ENCODE measurements at regions not wholly inside any gene's neighbourhood (a gene's known extent, or its start where the extent isn't known, plus 50 kb on each side); places are given as distances from the start of the nearest gene placed in this dataset.

- no peak for TF ChIP-seq ZNF2 (tag by site-specific recombination; IDR thresholded peaks at IDR 0.05)
These were observed 829.6 kb downstream of the KCNA4 start (continued) for GRCh38 chr11:29187215-29187614.

- Histone ChIP-seq H3K4me1 (ENCODE audit: control insufficient read depth, insufficient read depth, low read length) (no peaks in the 10 kb centered on the region), H3K4me3 (ENCODE audit: low read depth, low read length) (no peak overlapping the region), H3K9me3 (ENCODE audit: control insufficient read depth, insufficient read depth, low read depth, low read length) (no peaks in the 10 kb centered on the region), H3K27ac (ENCODE audit: extremely low read depth, low read depth, low read length) (no peak overlapping the region), H3K36me3 (ENCODE audit: control insufficient read depth in 2 of 2, insufficient read depth in 1 of 2, low read length in 2 of 2) (no peaks in the 10 kb centered on the region)
- no peak for TF ChIP-seq ZNF837 (tag by site-specific recombination; IDR thresholded peaks at IDR 0.05)
- TF ChIP-seq ZNF792 (tag by site-specific recombination; IDR thresholded peaks at IDR 0.05): no peak
- TF ChIP-seq ZBTB49 (tag by site-specific recombination; IDR thresholded peaks at IDR 0.05; ENCODE audit: low read depth): no peak
- TF ChIP-seq ZNF707 (tag by site-specific recombination; IDR thresholded peaks at IDR 0.05): no peak
- no peak for TF ChIP-seq ZBTB48 (tag by site-specific recombination; IDR thresholded peaks at IDR 0.05)
- no peak for TF ChIP-seq ZNF843 (tag by site-specific recombination; IDR thresholded peaks at IDR 0.05)
- TF ChIP-seq GLIS2 (tag by site-specific recombination; IDR thresholded peaks at IDR 0.05): no peak
- TF ChIP-seq ZNF654 (tag by site-specific recombination; IDR thresholded peaks at IDR 0.05; ENCODE audit: low read depth): no peak
- no peak for TF ChIP-seq ZNF157 (tag by site-specific recombination; IDR thresholded peaks at IDR 0.05)
- no peak for TF ChIP-seq ZNF423 (tag by site-specific recombination; IDR thresholded peaks at IDR 0.05)
- TF ChIP-seq ZFP37 (tag by site-specific recombination; IDR thresholded peaks at IDR 0.05): no peak
- no peak for TF ChIP-seq ZFP41 (tag by site-specific recombination; IDR thresholded peaks at IDR 0.05; ENCODE audit: borderline replicate concordance)
- TF ChIP-seq ZNF404 (tag by site-specific recombination; IDR thresholded peaks at IDR 0.05): no peak
- no peak for TF ChIP-seq ZNF660 (tag by site-specific recombination; IDR thresholded peaks at IDR 0.05)
- TF ChIP-seq ZBTB26 (tag by site-specific recombination; optimal IDR thresholded peaks at IDR 0.05): no peak
- TF ChIP-seq SP7 (tag by site-specific recombination; IDR thresholded peaks at IDR 0.05): no peak
- ChIA-PET POLR2A (no interaction called here), CTCF (no interaction called here)
These were observed 831.6 kb downstream of the KCNA4 start for GRCh38 chr11:29184939-29185890.

GRCh38 chr11:29183301-29183700, 833.5 kb downstream of the KCNA4 start:
- Histone ChIP-seq H3K4me3 (ENCODE audit: low read depth, low read length) (no peak overlapping the region), H3K36me3 (ENCODE audit: control insufficient read depth in 2 of 2, insufficient read depth in 1 of 2, low read length in 2 of 2) (no peaks in the 10 kb centered on the region), H3K9me3 (ENCODE audit: control insufficient read depth, insufficient read depth, low read depth, low read length) (no peaks in the 10 kb centered on the region), H3K4me1 (ENCODE audit: control insufficient read depth, insufficient read depth, low read length) (no peaks in the 10 kb centered on the region), H3K27ac (ENCODE audit: extremely low read depth, low read depth, low read length) (no peak overlapping the region)
- ChIA-PET POLR2A (no interaction called here), CTCF (no interaction called here)
- no peak for TF ChIP-seq HOXA7 (CRISPR knock-in tag; IDR thresholded peaks at IDR 0.05; ENCODE audit: borderline replicate concordance)
- no peak for TF ChIP-seq ZNF654 (tag by site-specific recombination; IDR thresholded peaks at IDR 0.05; ENCODE audit: low read depth)
